ENCODE measurements at regions not wholly inside any gene's neighbourhood (a gene's known extent, or its start where the extent isn't known, plus 50 kb on each side); places are given as distances from the start of the nearest gene placed in this dataset.

- no peaks in the 10 kb centered on the region for H3F3A ChIP-seq (ENCODE audit: insufficient read depth)
- no peak overlapping the region for H3K4me2 ChIP-seq (ENCODE audit: low read depth, low read length, poor library complexity, severe bottlenecking)
- no peaks in the 10 kb centered on the region for H3K36me3 ChIP-seq (ENCODE audit: low read length)
- no peaks in the 10 kb centered on the region for H4K20me1 ChIP-seq (ENCODE audit: low read depth, low read length)
- no peaks in the 10 kb centered on the region for H3K79me2 ChIP-seq (ENCODE audit: insufficient read depth, low read length)
- no peaks in the 10 kb centered on the region for H3K9me2 ChIP-seq (replicated peaks; ENCODE audit: insufficient read depth, low read length)
- H3K9me3 ChIP-seq (ENCODE audit: insufficient read depth, low read length) = no peaks in the 10 kb centered on the region
- TF ChIP-seq EZH2phosphoT487 (conservative IDR thresholded peaks at IDR 0.05; ENCODE audit: low read length) = no peak
- TF ChIP-seq CTCF (IDR thresholded peaks at IDR 0.05; ENCODE audit: insufficient read depth, low read length, poor library complexity, severe bottlenecking) = no peak
- H3K4me3 ChIP-seq (ENCODE audit: insufficient read depth, low read length, poor library complexity, severe bottlenecking) = no peak overlapping the region
- H3K27me3 ChIP-seq (ENCODE audit: low read length) = no peaks in the 10 kb centered on the region
- H2AFZ ChIP-seq (ENCODE audit: low read depth, low read length, severe bottlenecking) = no peak overlapping the region
- no peak overlapping the region for H3K9ac ChIP-seq (ENCODE audit: low read length)
- no peak overlapping the region for H3K27ac ChIP-seq (ENCODE audit: low read depth, low read length)
Measured at GRCh38 chr20:4435671-4436455, 186.8 kb upstream of the ADRA1D start.

GRCh38 chr20:4435225-4435624 is 186.1 kb upstream of the ADRA1D start:
- no peaks in the 10 kb centered on the region for H3K27me3 ChIP-seq (ENCODE audit: low read length)
- H3K79me2 ChIP-seq (ENCODE audit: insufficient read depth, low read length) = no peaks in the 10 kb centered on the region
- no peak overlapping the region for H3K4me3 ChIP-seq (ENCODE audit: insufficient read depth, low read length, poor library complexity, severe bottlenecking)
- no peak overlapping the region for H3K27ac ChIP-seq (ENCODE audit: low read depth, low read length)
- no peaks in the 10 kb centered on the region for H3F3A ChIP-seq (ENCODE audit: insufficient read depth)
- H3K9me3 ChIP-seq (ENCODE audit: insufficient read depth, low read length) = no peaks in the 10 kb centered on the region
- no peaks in the 10 kb centered on the region for H3K36me3 ChIP-seq (ENCODE audit: low read length)
- no peak overlapping the region for H2AFZ ChIP-seq (ENCODE audit: low read depth, low read length, severe bottlenecking)
- no peak for TF ChIP-seq EZH2phosphoT487 (conservative IDR thresholded peaks at IDR 0.05; ENCODE audit: low read length)
- no peak for TF ChIP-seq CTCF (IDR thresholded peaks at IDR 0.05; ENCODE audit: insufficient read depth, low read length, poor library complexity, severe bottlenecking)
- no peak overlapping the region for H3K4me2 ChIP-seq (ENCODE audit: low read depth, low read length, poor library complexity, severe bottlenecking)
- no peak overlapping the region for H3K9ac ChIP-seq (ENCODE audit: low read length)
- H3K9me2 ChIP-seq (replicated peaks; ENCODE audit: insufficient read depth, low read length) = no peaks in the 10 kb centered on the region
- no peaks in the 10 kb centered on the region for H4K20me1 ChIP-seq (ENCODE audit: low read depth, low read length)

- Histone ChIP-seq H3K9ac (ENCODE audit: low read length) (no peak overlapping the region), H3K4me2 (ENCODE audit: low read depth, low read length, poor library complexity, severe bottlenecking) (no peak overlapping the region), H3F3A (ENCODE audit: insufficient read depth) (no peaks in the 10 kb centered on the region), H4K20me1 (ENCODE audit: low read depth, low read length) (no peaks in the 10 kb centered on the region), H3K27ac (ENCODE audit: low read depth, low read length) (no peak overlapping the region), H2AFZ (ENCODE audit: low read depth, low read length, severe bottlenecking) (no peak overlapping the region), H3K4me3 (ENCODE audit: insufficient read depth, low read length, poor library complexity, severe bottlenecking) (no peak overlapping the region), H3K79me2 (ENCODE audit: insufficient read depth, low read length) (no peaks in the 10 kb centered on the region), H3K27me3 (ENCODE audit: low read length) (no peaks in the 10 kb centered on the region), H3K9me2 (replicated peaks; ENCODE audit: insufficient read depth, low read length) (no peaks in the 10 kb centered on the region), H3K36me3 (ENCODE audit: low read length) (no peaks in the 10 kb centered on the region), H3K9me3 (ENCODE audit: insufficient read depth, low read length) (no peaks in the 10 kb centered on the region)
- no peak for TF ChIP-seq CTCF (IDR thresholded peaks at IDR 0.05; ENCODE audit: insufficient read depth, low read length, poor library complexity, severe bottlenecking)
- TF ChIP-seq EZH2phosphoT487 (conservative IDR thresholded peaks at IDR 0.05; ENCODE audit: low read length) = no peak
Measured at GRCh38 chr20:4434681-4435080, 185.6 kb upstream of the ADRA1D start.

Measured in SU-DHL-6 (cell line).